ENCODE measurements at regions not wholly inside any gene's neighbourhood (a gene's known extent, or its start where the extent isn't known, plus 50 kb on each side); places are given as distances from the start of the nearest gene placed in this dataset.

GRCh38 chr13:71046360-71047079 lies 820.5 kb downstream of the DACH1 start:
- Histone ChIP-seq H3K27ac (ENCODE audit: low read depth in 1 of 3, low read length in 2 of 3) (no peak overlapping the region), H3K36me3 (ENCODE audit: control insufficient read depth in 3 of 3, insufficient read depth in 2 of 3, low read depth in 1 of 3, low read length in 3 of 3) (no peaks in the 10 kb centered on the region), H3K27me3 (ENCODE audit: control insufficient read depth in 3 of 3, insufficient read depth in 3 of 3, low read length in 3 of 3) (no peaks in the 10 kb centered on the region), H3K4me3 (ENCODE audit: low read depth in 1 of 3, low read length in 3 of 3) (no peak overlapping the region), H3K4me1 (ENCODE audit: control insufficient read depth in 3 of 3, insufficient read depth in 2 of 3, low read depth in 1 of 3, low read length in 2 of 3) (no peaks in the 10 kb centered on the region), H3K9me3 (ENCODE audit: control insufficient read depth in 2 of 2, insufficient read depth in 1 of 2, low read depth in 1 of 2, low read length in 1 of 2) (no peaks in the 10 kb centered on the region)
- DNase-seq (no peak), FAIRE-seq (no peak)
- WGBS, 3 donors = 7 to 33% (median 20%) methylated on average over 2 of the region's 2 CpGs

- H3K27ac ChIP-seq (ENCODE audit: low read depth in 1 of 3, low read length in 2 of 3) = no peak overlapping the region
- no peaks in the 10 kb centered on the region for H3K36me3 ChIP-seq (ENCODE audit: control insufficient read depth in 3 of 3, insufficient read depth in 2 of 3, low read depth in 1 of 3, low read length in 3 of 3)
- H3K4me1 ChIP-seq (ENCODE audit: control insufficient read depth in 3 of 3, insufficient read depth in 2 of 3, low read depth in 1 of 3, low read length in 2 of 3) = no peaks in the 10 kb centered on the region
- DNase-seq = no peak
- no peak overlapping the region for H3K4me3 ChIP-seq (ENCODE audit: low read depth in 1 of 3, low read length in 3 of 3)
- H3K9me3 ChIP-seq (ENCODE audit: control insufficient read depth in 2 of 2, insufficient read depth in 1 of 2, low read depth in 1 of 2, low read length in 1 of 2) = no peaks in the 10 kb centered on the region
- no peaks in the 10 kb centered on the region for H3K27me3 ChIP-seq (ENCODE audit: control insufficient read depth in 3 of 3, insufficient read depth in 3 of 3, low read length in 3 of 3)
- FAIRE-seq = no peak
Measured at GRCh38 chr13:71045101-71045500, 821.9 kb downstream of the DACH1 start.

DNA sequence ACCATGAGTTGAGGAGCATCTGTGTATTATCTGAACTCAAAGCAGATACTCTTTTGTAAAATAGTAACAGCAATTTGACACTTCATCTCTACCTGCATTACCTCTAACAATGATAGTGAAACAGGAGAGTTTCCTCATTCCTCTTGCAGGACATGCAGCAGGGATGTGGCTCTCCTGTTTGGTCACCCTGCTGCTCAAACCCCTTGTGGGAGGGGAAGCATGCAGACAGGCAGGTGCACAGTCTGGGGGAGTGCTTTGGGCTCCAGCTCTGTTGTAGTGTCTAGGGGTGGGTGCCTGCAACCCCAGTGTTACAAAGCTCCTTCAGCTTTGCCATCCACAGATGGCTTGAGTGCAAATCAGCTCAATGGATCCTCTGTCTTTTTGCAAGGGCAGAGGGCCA lies 827.6 kb downstream of the DACH1 start:
- Histone ChIP-seq H3K27me3 (ENCODE audit: control insufficient read depth in 3 of 3, insufficient read depth in 3 of 3, low read length in 3 of 3) (no peaks in the 10 kb centered on the region), H3K36me3 (ENCODE audit: control insufficient read depth in 3 of 3, insufficient read depth in 2 of 3, low read depth in 1 of 3, low read length in 3 of 3) (no peaks in the 10 kb centered on the region), H3K9me3 (ENCODE audit: control insufficient read depth in 2 of 2, insufficient read depth in 1 of 2, low read depth in 1 of 2, low read length in 1 of 2) (no peaks in the 10 kb centered on the region), H3K4me3 (ENCODE audit: low read depth in 1 of 3, low read length in 3 of 3) (no peak overlapping the region), H3K4me1 (ENCODE audit: control insufficient read depth in 3 of 3, insufficient read depth in 2 of 3, low read depth in 1 of 3, low read length in 2 of 3) (no peaks in the 10 kb centered on the region), H3K27ac (ENCODE audit: low read depth in 1 of 3, low read length in 2 of 3) (no peak overlapping the region)
- DNase-seq (no peak), FAIRE-seq (no peak)

DNA sequence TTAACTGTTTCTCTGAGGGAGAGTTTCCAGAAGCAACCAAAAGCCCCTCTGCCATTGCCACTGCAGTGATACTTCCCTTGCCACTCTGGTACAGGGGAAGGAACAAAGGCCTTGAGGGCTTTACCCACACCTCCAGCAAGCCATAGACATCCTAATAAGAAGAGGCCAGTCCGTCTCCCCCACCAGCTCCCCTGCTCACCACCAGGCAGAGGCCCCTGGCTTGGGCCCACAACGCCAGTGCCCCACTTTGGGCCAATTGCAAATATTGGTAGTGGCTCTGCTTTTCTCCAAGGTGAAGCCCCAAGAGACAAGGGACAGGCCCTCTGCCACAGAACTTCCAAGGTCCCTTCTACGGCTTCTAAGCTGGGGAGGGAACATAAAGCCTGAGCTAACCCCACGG lies 833.0 kb downstream of the DACH1 start:
- Histone ChIP-seq H3K27me3 (ENCODE audit: control insufficient read depth in 3 of 3, insufficient read depth in 3 of 3, low read length in 3 of 3) (no peaks in the 10 kb centered on the region), H3K36me3 (ENCODE audit: control insufficient read depth in 3 of 3, insufficient read depth in 2 of 3, low read depth in 1 of 3, low read length in 3 of 3) (no peaks in the 10 kb centered on the region), H3K4me1 (ENCODE audit: control insufficient read depth in 3 of 3, insufficient read depth in 2 of 3, low read depth in 1 of 3, low read length in 2 of 3) (no peaks in the 10 kb centered on the region), H3K27ac (ENCODE audit: low read depth in 1 of 3, low read length in 2 of 3) (no peak overlapping the region), H3K9me3 (ENCODE audit: control insufficient read depth in 2 of 2, insufficient read depth in 1 of 2, low read depth in 1 of 2, low read length in 1 of 2) (peaks cover 0 to 31% of the 10 kb centered on the region in 2 donors), H3K4me3 (ENCODE audit: low read depth in 1 of 3, low read length in 3 of 3) (no peak overlapping the region)
- 85 to 90% (median 89%) methylated on average over 4 of the region's 4 CpGs for WGBS, 3 donors
- no peak for FAIRE-seq
- DNase-seq = no peak

DNA sequence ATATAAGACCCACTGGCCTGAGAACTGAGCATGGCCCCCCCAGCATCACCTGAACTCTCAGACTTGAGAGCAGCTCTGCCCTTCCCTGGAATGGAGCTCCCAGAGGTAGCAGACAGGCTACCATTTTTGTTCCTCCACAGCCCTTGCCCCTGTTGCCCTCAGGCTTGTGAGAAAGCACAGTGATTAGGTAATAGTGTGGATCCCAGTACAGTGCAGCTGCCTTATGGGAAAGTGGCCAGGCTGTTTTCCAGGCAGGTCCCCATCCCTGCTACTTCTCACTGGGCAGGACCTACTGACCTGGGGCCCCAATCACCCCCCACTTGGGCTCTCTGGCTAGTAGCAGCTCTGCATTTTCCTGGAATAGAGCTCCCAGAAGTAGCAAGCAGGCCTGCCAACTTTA lies 834.0 kb downstream of the DACH1 start:
- Histone ChIP-seq H3K36me3 (ENCODE audit: control insufficient read depth in 3 of 3, insufficient read depth in 2 of 3, low read depth in 1 of 3, low read length in 3 of 3) (no peaks in the 10 kb centered on the region), H3K27me3 (ENCODE audit: control insufficient read depth in 3 of 3, insufficient read depth in 3 of 3, low read length in 3 of 3) (no peaks in the 10 kb centered on the region), H3K27ac (ENCODE audit: low read depth in 1 of 3, low read length in 2 of 3) (no peak overlapping the region), H3K9me3 (ENCODE audit: control insufficient read depth in 2 of 2, insufficient read depth in 1 of 2, low read depth in 1 of 2, low read length in 1 of 2) (peaks cover 0 to 33% of the 10 kb centered on the region in 2 donors), H3K4me3 (ENCODE audit: low read depth in 1 of 3, low read length in 3 of 3) (no peak overlapping the region), H3K4me1 (ENCODE audit: control insufficient read depth in 3 of 3, insufficient read depth in 2 of 3, low read depth in 1 of 3, low read length in 2 of 3) (no peaks in the 10 kb centered on the region)
- DNase-seq = no peak
- no peak for FAIRE-seq

- Histone ChIP-seq H3K27ac (ENCODE audit: low read depth in 1 of 3, low read length in 2 of 3) (no peak overlapping the region), H3K27me3 (ENCODE audit: control insufficient read depth in 3 of 3, insufficient read depth in 3 of 3, low read length in 3 of 3) (no peaks in the 10 kb centered on the region), H3K4me3 (ENCODE audit: low read depth in 1 of 3, low read length in 3 of 3) (no peak overlapping the region), H3K36me3 (ENCODE audit: control insufficient read depth in 3 of 3, insufficient read depth in 2 of 3, low read depth in 1 of 3, low read length in 3 of 3) (no peaks in the 10 kb centered on the region), H3K9me3 (ENCODE audit: control insufficient read depth in 2 of 2, insufficient read depth in 1 of 2, low read depth in 1 of 2, low read length in 1 of 2) (peaks cover 0 to 43% of the 10 kb centered on the region in 2 donors), H3K4me1 (ENCODE audit: control insufficient read depth in 3 of 3, insufficient read depth in 2 of 3, low read depth in 1 of 3, low read length in 2 of 3) (no peaks in the 10 kb centered on the region)
- FAIRE-seq (no peak), DNase-seq (peak; percentile 11 to 38)
- WGBS, 3 donors = 16 to 45% (median 27%) methylated on average over 6 of the region's 6 CpGs
Measured at GRCh38 chr13:71030784-71031183, 836.2 kb downstream of the DACH1 start.

DNA sequence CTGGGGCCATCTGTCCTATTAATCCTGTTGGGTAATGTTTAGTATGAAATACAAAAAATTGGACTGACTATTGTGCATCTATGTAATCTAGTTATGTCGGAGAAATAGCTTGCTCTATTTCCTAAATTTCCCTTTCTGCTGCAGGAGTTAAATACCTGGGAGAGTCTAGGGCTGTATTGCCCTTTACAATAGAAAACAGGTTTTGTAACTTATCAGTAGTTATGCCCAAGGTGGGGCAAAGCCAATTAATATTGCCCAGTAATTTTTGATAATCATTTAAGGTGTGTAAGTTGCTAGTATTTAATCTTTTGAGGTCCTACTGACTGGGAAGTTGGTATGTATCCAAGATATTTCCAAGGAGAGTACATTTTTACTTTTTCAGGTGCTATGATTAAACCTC lies 838.1 kb downstream of the DACH1 start:
- FAIRE-seq (no peak), DNase-seq (no peak)
- H3K4me3 ChIP-seq (ENCODE audit: low read depth in 1 of 3, low read length in 3 of 3) = no peak overlapping the region
- H3K27ac ChIP-seq (ENCODE audit: low read depth in 1 of 3, low read length in 2 of 3) = no peak overlapping the region
- no peaks in the 10 kb centered on the region for H3K27me3 ChIP-seq (ENCODE audit: control insufficient read depth in 3 of 3, insufficient read depth in 3 of 3, low read length in 3 of 3)
- 93 to 97% (median 93%) methylated on average over 1 of the region's 1 CpG for WGBS, 3 donors
- H3K36me3 ChIP-seq (ENCODE audit: control insufficient read depth in 3 of 3, insufficient read depth in 2 of 3, low read depth in 1 of 3, low read length in 3 of 3) = no peaks in the 10 kb centered on the region
- no peaks in the 10 kb centered on the region for H3K4me1 ChIP-seq (ENCODE audit: control insufficient read depth in 3 of 3, insufficient read depth in 2 of 3, low read depth in 1 of 3, low read length in 2 of 3)
- H3K9me3 ChIP-seq (ENCODE audit: control insufficient read depth in 2 of 2, insufficient read depth in 1 of 2, low read depth in 1 of 2, low read length in 1 of 2) = peaks cover 0 to 48% of the 10 kb centered on the region in 2 donors

GRCh38 chr13:71021825-71022422 lies 845.1 kb downstream of the DACH1 start:
- no peaks in the 10 kb centered on the region for H3K4me1 ChIP-seq (ENCODE audit: control insufficient read depth in 3 of 3, insufficient read depth in 2 of 3, low read depth in 1 of 3, low read length in 2 of 3)
- peaks cover 0 to 12% of the 10 kb centered on the region in 2 donors for H3K9me3 ChIP-seq (ENCODE audit: control insufficient read depth in 2 of 2, insufficient read depth in 1 of 2, low read depth in 1 of 2, low read length in 1 of 2)
- no peaks in the 10 kb centered on the region for H3K27me3 ChIP-seq (ENCODE audit: control insufficient read depth in 3 of 3, insufficient read depth in 3 of 3, low read length in 3 of 3)
- no peak for DNase-seq
- no peak for FAIRE-seq
- 68 to 75% (median 74%) methylated on average over 10 of the region's 10 CpGs for WGBS, 3 donors
- no peak overlapping the region for H3K4me3 ChIP-seq (ENCODE audit: low read depth in 1 of 3, low read length in 3 of 3)
- no peak overlapping the region for H3K27ac ChIP-seq (ENCODE audit: low read depth in 1 of 3, low read length in 2 of 3)
- no peaks in the 10 kb centered on the region for H3K36me3 ChIP-seq (ENCODE audit: control insufficient read depth in 3 of 3, insufficient read depth in 2 of 3, low read depth in 1 of 3, low read length in 3 of 3)

- FAIRE-seq (no peak), DNase-seq (no peak)
- Histone ChIP-seq H3K27ac (ENCODE audit: low read depth in 1 of 3, low read length in 2 of 3) (no peak overlapping the region), H3K27me3 (ENCODE audit: control insufficient read depth in 3 of 3, insufficient read depth in 3 of 3, low read length in 3 of 3) (no peaks in the 10 kb centered on the region), H3K9me3 (ENCODE audit: control insufficient read depth in 2 of 2, insufficient read depth in 1 of 2, low read depth in 1 of 2, low read length in 1 of 2) (no peaks in the 10 kb centered on the region), H3K4me3 (ENCODE audit: low read depth in 1 of 3, low read length in 3 of 3) (no peak overlapping the region), H3K4me1 (ENCODE audit: control insufficient read depth in 3 of 3, insufficient read depth in 2 of 3, low read depth in 1 of 3, low read length in 2 of 3) (no peaks in the 10 kb centered on the region), H3K36me3 (ENCODE audit: control insufficient read depth in 3 of 3, insufficient read depth in 2 of 3, low read depth in 1 of 3, low read length in 3 of 3) (no peaks in the 10 kb centered on the region)
- WGBS, 3 donors = 81 to 87% (median 83%) methylated on average over 1 of the region's 1 CpG
Measured at GRCh38 chr13:71018995-71019394, 848.0 kb downstream of the DACH1 start.
